D721Med (cell line): ENCODE measurements at regions not wholly inside any gene's neighbourhood (a gene's known extent, or its start where the extent isn't known, plus 50 kb on each side); places are given as distances from the start of the nearest gene placed in this dataset.

ENCODE experiments used
- DNase-seq: peaks from one replicate; pipeline ENCODE4 v3.0.0; 2011; ENCODE audit warnings: low spot score; ENCODE audit not compliant: insufficient read length
- FAIRE-seq: peaks from 2 replicates; lab custom pipeline; 2011; peaks lifted over from hg19 to GRCh38; lab: Jason Lieb, UNC
- CTCF ChIP-seq: IDR thresholded peaks from 2 replicates; pipeline ENCODE4 v1.5.1; 2012; ENCODE audit warnings: mild to moderate bottlenecking, control low read depth; ENCODE audit not compliant: insufficient read depth; ENCODE audit errors: missing control alignments

GRCh38 chr18:22690556-22690955 lies 242.6 kb upstream of the RBBP8 start:
- no peak for TF ChIP-seq CTCF
- DNase-seq (no peak), FAIRE-seq (no peak)

GRCh38 chr18:22691946-22692710 lies 241.0 kb upstream of the RBBP8 start:
- no peak for TF ChIP-seq CTCF
- DNase-seq (no peak), FAIRE-seq (no peak)

GRCh38 chr18:22694954-22695353 lies 238.2 kb upstream of the RBBP8 start:
- TF ChIP-seq CTCF: no peak
- FAIRE-seq (no peak), DNase-seq (no peak)

GRCh38 chr18:22695674-22696073 lies 237.5 kb upstream of the RBBP8 start:
- no peak for TF ChIP-seq CTCF
- no peak for FAIRE-seq
- no peak for DNase-seq

- TF ChIP-seq CTCF: no peak
- DNase-seq (no peak), FAIRE-seq (no peak)
Measured at GRCh38 chr18:22697561-22697960, 235.6 kb upstream of the RBBP8 start.

GRCh38 chr18:22698711-22699110 lies 234.4 kb upstream of the RBBP8 start:
- DNase-seq: no peak
- no peak for FAIRE-seq
- TF ChIP-seq CTCF: no peak

- DNase-seq (no peak), FAIRE-seq (no peak)
- TF ChIP-seq CTCF: no peak
Measured at GRCh38 chr18:22699629-22700028, 233.5 kb upstream of the RBBP8 start.
